Loucy (cell line): ENCODE measurements at regions not wholly inside any gene's neighbourhood (a gene's known extent, or its start where the extent isn't known, plus 50 kb on each side); places are given as distances from the start of the nearest gene placed in this dataset.

Experiments
- H2AFZ ChIP-seq: fragments of 200-600 bp; sonication (generic); 2 replicates; pipeline ENCODE4 v1.6.0; 2016; ENCODE audit warnings: antibody characterized with exemption, mild to moderate bottlenecking, low read length, moderate library complexity
- H3F3A ChIP-seq: fragments of 200-600 bp; 2 replicates; pipeline ENCODE4 v1.6.0; 2016; ENCODE audit warnings: antibody characterized with exemption, low read depth, mild to moderate bottlenecking
- H3K27me3 ChIP-seq: fragments of 200-600 bp; sonication (generic); 2 replicates; pipeline ENCODE4 v1.6.1; 2014; ENCODE audit warnings: low read length, mild to moderate bottlenecking; ENCODE audit not compliant: insufficient read depth, poor library complexity, severe bottlenecking
- H3K36me3 ChIP-seq: fragments of 200-600 bp; sonication (generic); 2 replicates; pipeline ENCODE4 v1.6.1; 2016; ENCODE audit warnings: low read length; ENCODE audit not compliant: insufficient read depth
- H3K4me1 ChIP-seq: fragments of 200-600 bp; sonication (generic); 2 replicates; pipeline ENCODE4 v1.5.1; 2014; ENCODE audit warnings: low read length, mild to moderate bottlenecking; ENCODE audit not compliant: insufficient read depth, poor library complexity, severe bottlenecking
- H3K4me2 ChIP-seq: fragments of 200-600 bp; sonication (generic); 2 replicates; pipeline ENCODE4 v1.6.0; 2014; ENCODE audit warnings: antibody characterized with exemption, low read length, low read depth, mild to moderate bottlenecking; ENCODE audit not compliant: poor library complexity, severe bottlenecking
- H3K4me3 ChIP-seq: fragments of 200-600 bp; sonication (generic); 2 replicates; pipeline ENCODE4 v1.5.1; 2014; ENCODE audit warnings: low read length, mild to moderate bottlenecking, mixed read lengths; ENCODE audit not compliant: poor library complexity, severe bottlenecking
- H3K79me2 ChIP-seq: fragments of 200-600 bp; sonication (generic); 2 replicates; pipeline ENCODE4 v1.6.1; 2014; ENCODE audit warnings: low read length; ENCODE audit not compliant: insufficient read depth
- H3K9ac ChIP-seq: fragments of 200-600 bp; sonication (generic); 2 replicates; pipeline ENCODE4 v1.6.0; 2014; ENCODE audit warnings: mild to moderate bottlenecking, low read depth, low read length, moderate library complexity; ENCODE audit not compliant: poor library complexity, severe bottlenecking
- H3K9me2 ChIP-seq: fragments of 200-600 bp; sonication (generic); replicated peaks from 2 replicates; pipeline ENCODE4 v1.6.1; 2016; ENCODE audit warnings: low read depth, low read length, mixed read lengths
- H3K9me3 ChIP-seq: fragments of 200-600 bp; sonication (generic); 2 replicates; pipeline ENCODE4 v1.6.1; 2014; ENCODE audit warnings: mild to moderate bottlenecking, antibody characterized with exemption, low read length, low read depth; ENCODE audit not compliant: insufficient read depth
- H4K20me1 ChIP-seq: fragments of 200-600 bp; sonication (generic); 2 replicates; pipeline ENCODE4 v1.6.0; 2014; ENCODE audit warnings: antibody characterized with exemption, low read length, mild to moderate bottlenecking; ENCODE audit not compliant: insufficient read depth, poor library complexity, severe bottlenecking
- CTCF ChIP-seq: fragments of 200-600 bp; sonication (generic); conservative IDR thresholded peaks from 2 replicates; pipeline ENCODE4 v1.5.1; 2014; ENCODE audit warnings: mild to moderate bottlenecking, antibody characterized with exemption, low read length
- EZH2phosphoT487 ChIP-seq: fragments of 200-600 bp; IDR thresholded peaks from 2 replicates; pipeline ENCODE4 v1.6.1; 2018; ENCODE audit warnings: antibody characterized with exemption, mild to moderate bottlenecking, moderate library complexity, borderline replicate concordance

DNA sequence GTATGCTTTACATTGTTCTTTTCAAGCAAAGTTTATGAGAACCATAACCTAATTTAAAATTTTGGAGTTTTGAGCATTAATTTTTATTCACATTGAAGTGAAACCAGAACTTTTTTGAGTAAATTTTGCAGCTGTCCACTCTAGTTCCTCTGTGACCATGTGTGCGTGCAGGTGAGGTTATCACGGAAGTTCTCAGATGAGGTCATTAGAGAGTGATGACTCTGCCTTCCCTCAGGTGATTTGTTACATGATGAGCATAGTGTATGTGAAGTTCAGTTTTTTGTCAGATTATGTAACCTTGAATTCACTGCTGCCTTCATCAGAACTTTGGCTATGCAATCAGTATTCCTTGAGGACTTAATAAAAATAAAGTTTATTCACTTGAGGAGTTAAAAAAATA, 828.2 kb downstream of the ADGRL2 start:
- Histone ChIP-seq H3K36me3 (no peaks in the 10 kb centered on the region), H3F3A (no peaks in the 10 kb centered on the region), H3K27me3 (no peaks in the 10 kb centered on the region), H4K20me1 (no peaks in the 10 kb centered on the region), H3K9ac (no peak overlapping the region), H3K9me2 (no peaks in the 10 kb centered on the region), H3K9me3 (no peaks in the 10 kb centered on the region; the same call in 1 of the 2 replicates), H3K79me2 (no peaks in the 10 kb centered on the region), H3K4me2 (no peak overlapping the region), H3K4me3 (no peak overlapping the region), H2AFZ (no peak overlapping the region), H3K4me1 (no peaks in the 10 kb centered on the region)
- no peak for TF ChIP-seq EZH2phosphoT487
- no peak for TF ChIP-seq CTCF

DNA sequence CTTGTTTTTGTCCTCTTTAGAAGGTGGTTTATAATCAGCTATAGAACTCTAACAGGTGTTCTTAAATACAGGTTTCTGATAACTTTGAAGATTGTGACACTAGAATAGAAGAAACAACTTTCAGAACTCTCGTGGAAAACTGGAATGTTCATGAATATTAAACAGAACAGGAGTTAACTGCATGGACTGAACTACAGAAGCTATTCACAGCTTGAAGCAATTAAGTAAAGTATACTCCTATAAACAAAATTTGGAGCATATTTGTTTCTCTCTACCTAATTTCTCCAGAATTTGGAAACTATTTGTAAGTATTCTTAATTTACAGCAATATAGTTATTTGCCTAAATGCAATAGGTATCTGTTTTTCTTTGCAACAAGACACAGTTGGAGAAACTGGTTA, 824.8 kb downstream of the ADGRL2 start:
- H3K4me2 ChIP-seq = no peak overlapping the region
- no peaks in the 10 kb centered on the region for H3F3A ChIP-seq
- H3K9me3 ChIP-seq = no peaks in the 10 kb centered on the region; the same call in 1 of the 2 replicates
- TF ChIP-seq CTCF = no peak
- TF ChIP-seq EZH2phosphoT487 = no peak
- H4K20me1 ChIP-seq = no peaks in the 10 kb centered on the region
- no peaks in the 10 kb centered on the region for H3K27me3 ChIP-seq
- no peaks in the 10 kb centered on the region for H3K4me1 ChIP-seq
- no peak overlapping the region for H2AFZ ChIP-seq
- no peak overlapping the region for H3K4me3 ChIP-seq
- H3K79me2 ChIP-seq = no peaks in the 10 kb centered on the region
- H3K9ac ChIP-seq = no peak overlapping the region
- no peaks in the 10 kb centered on the region for H3K9me2 ChIP-seq
- H3K36me3 ChIP-seq = no peaks in the 10 kb centered on the region

DNA sequence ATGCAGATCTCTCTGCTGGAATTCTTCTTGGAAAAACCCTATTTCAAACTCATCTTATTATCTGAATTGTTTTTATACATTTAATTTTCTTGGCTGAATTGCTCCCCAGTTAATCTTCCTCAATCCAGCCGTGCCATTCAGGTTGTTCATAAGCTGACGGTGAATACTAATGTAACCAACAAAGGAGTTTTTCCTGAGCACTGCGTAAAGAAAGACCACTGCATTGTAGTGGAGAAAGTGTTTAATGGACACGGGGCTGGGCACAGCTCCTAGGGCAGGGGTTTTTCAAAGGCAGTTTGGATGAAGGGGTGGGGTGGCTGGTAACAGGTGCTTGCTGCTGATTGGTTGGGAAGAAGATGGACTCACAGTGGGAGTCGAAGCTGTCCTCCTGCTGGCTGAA, 820.3 kb downstream of the ADGRL2 start:
- H3K4me2 ChIP-seq = no peak overlapping the region
- H3K9me2 ChIP-seq = no peaks in the 10 kb centered on the region
- no peak overlapping the region for H3K4me3 ChIP-seq
- no peak overlapping the region for H3K9ac ChIP-seq
- no peaks in the 10 kb centered on the region for H3F3A ChIP-seq
- no peak for TF ChIP-seq CTCF
- TF ChIP-seq EZH2phosphoT487 = no peak
- H3K79me2 ChIP-seq = no peaks in the 10 kb centered on the region
- H2AFZ ChIP-seq = no peak overlapping the region
- H3K36me3 ChIP-seq = no peaks in the 10 kb centered on the region
- H3K9me3 ChIP-seq = no peaks in the 10 kb centered on the region
- H3K27me3 ChIP-seq = no peaks in the 10 kb centered on the region
- no peaks in the 10 kb centered on the region for H4K20me1 ChIP-seq
- no peaks in the 10 kb centered on the region for H3K4me1 ChIP-seq
